Left ventricle myocardium inferior (tissue), 1 donor: ENCODE measurements at regions not wholly inside any gene's neighbourhood (a gene's known extent, or its start where the extent isn't known, plus 50 kb on each side); places are given as distances from the start of the nearest gene placed in this dataset.

ENCODE experiments used
- DNase-seq: peaks from one replicate; pipeline ENCODE4 v3.0.0-alpha.2; 2020
- H3K27ac ChIP-seq: fragments of 200-600 bp; replicated peaks from 2 replicates; pipeline ENCODE4 v1.8.0; 2021
- H3K27me3 ChIP-seq: fragments of 200-600 bp; 2 replicates; pipeline ENCODE4 v1.8.0; 2021; ENCODE audit warnings: low read depth
- H3K36me3 ChIP-seq: fragments of 200-600 bp; 2 replicates; pipeline ENCODE4 v1.8.0; 2021
- H3K4me1 ChIP-seq: fragments of 200-600 bp; 2 replicates; pipeline ENCODE4 v1.8.0; 2021
- H3K4me3 ChIP-seq: fragments of 200-600 bp; 2 replicates; pipeline ENCODE4 v1.8.0; 2021; ENCODE audit warnings: mild to moderate bottlenecking, moderate library complexity
- H3K9me3 ChIP-seq: fragments of 200-600 bp; replicated peaks from 2 replicates; pipeline ENCODE4 v1.8.0; 2021
- CTCF ChIP-seq: fragments of 200-600 bp; IDR thresholded peaks from 2 replicates; pipeline ENCODE4 v1.8.0; 2021; ENCODE audit warnings: antibody characterized with exemption, mild to moderate bottlenecking, borderline replicate concordance
- intact Hi-C: fragments of 100-400 bp; cut with micrococcal nuclease; formaldehyde crosslinking; loops from one replicate; pipeline ENCODE4 v1.11.0; 2022
- donor health status: DM: no; HTN: yes; CAD: no; lungs with severe emphysema.

GRCh38 chr16:65876056-65876408, 490.5 kb upstream of the CDH5 start:
- DNase-seq, result no peak
- intact Hi-C loops, result no loop called here
- H3K4me3 ChIP-seq, result no peak overlapping the region
- no peaks in the 10 kb centered on the region for H3K9me3 ChIP-seq
- no peak for TF ChIP-seq CTCF
- H3K36me3 ChIP-seq, result no peaks in the 10 kb centered on the region
- no peak overlapping the region for H3K27ac ChIP-seq
- peaks cover 9% of the 10 kb centered on the region for H3K27me3 ChIP-seq
- H3K4me1 ChIP-seq, result no peaks in the 10 kb centered on the region

- Histone ChIP-seq H3K27me3 (peaks cover 14% of the 10 kb centered on the region), H3K9me3 (no peaks in the 10 kb centered on the region), H3K36me3 (no peaks in the 10 kb centered on the region), H3K4me3 (no peak overlapping the region), H3K4me1 (no peaks in the 10 kb centered on the region), H3K27ac (no peak overlapping the region)
- DNase-seq, result no peak
- intact Hi-C loops, result no loop called here
- TF ChIP-seq CTCF, result no peak
Observed at GRCh38 chr16:65875381-65876055, 491.0 kb upstream of the CDH5 start.

- intact Hi-C loops, result no loop called here
- Histone ChIP-seq H3K27ac (no peak overlapping the region), H3K4me1 (no peaks in the 10 kb centered on the region), H3K9me3 (peaks cover 9% of the 10 kb centered on the region), H3K36me3 (no peaks in the 10 kb centered on the region), H3K27me3 (peaks cover 31% of the 10 kb centered on the region), H3K4me3 (no peak overlapping the region)
- no peak for TF ChIP-seq CTCF
- DNase-seq, result no peak
Observed at GRCh38 chr16:65869261-65869660, 497.2 kb upstream of the CDH5 start.

GRCh38 chr16:65867276-65867960, 499.1 kb upstream of the CDH5 start:
- Histone ChIP-seq H3K36me3 (no peaks in the 10 kb centered on the region), H3K27ac (no peak overlapping the region), H3K27me3 (peaks cover 31% of the 10 kb centered on the region), H3K4me3 (no peak overlapping the region), H3K4me1 (no peaks in the 10 kb centered on the region), H3K9me3 (peaks cover 22% of the 10 kb centered on the region)
- TF ChIP-seq CTCF, result no peak
- intact Hi-C loops, result no loop called here
- DNase-seq, result no peak

- no peak overlapping the region for H3K4me3 ChIP-seq
- no peaks in the 10 kb centered on the region for H3K27me3 ChIP-seq
- H3K9me3 ChIP-seq, result peaks cover 22% of the 10 kb centered on the region
- no peak overlapping the region for H3K27ac ChIP-seq
- TF ChIP-seq CTCF, result no peak
- intact Hi-C loops, result no loop called here
- no peaks in the 10 kb centered on the region for H3K4me1 ChIP-seq
- no peaks in the 10 kb centered on the region for H3K36me3 ChIP-seq
- DNase-seq, result no peak
Observed at GRCh38 chr16:65863236-65863635, 503.3 kb upstream of the CDH5 start.
